ENCODE measurements at regions not wholly inside any gene's neighbourhood (a gene's known extent, or its start where the extent isn't known, plus 50 kb on each side); places are given as distances from the start of the nearest gene placed in this dataset.

GRCh38 chr1:199723250-199723956, 304.1 kb upstream of the NR5A2 start:
- DNase-seq: no peak

- DNase-seq: no peak
Measured at GRCh38 chr1:199724049-199724448, 303.5 kb upstream of the NR5A2 start.

GRCh38 chr1:199725002-199725565, 302.4 kb upstream of the NR5A2 start:
- DNase-seq: no peak

- no peak for DNase-seq
Measured at GRCh38 chr1:199727682-199728081, 299.8 kb upstream of the NR5A2 start.

GRCh38 chr1:199728345-199728744, 299.2 kb upstream of the NR5A2 start:
- DNase-seq: no peak

GRCh38 chr1:199733125-199733524, 294.4 kb upstream of the NR5A2 start:
- no peak for DNase-seq

GRCh38 chr1:199734186-199734585, 293.3 kb upstream of the NR5A2 start:
- DNase-seq: no peak

GRCh38 chr1:199735660-199736059, 291.9 kb upstream of the NR5A2 start:
- DNase-seq: no peak

- no peak for DNase-seq
Measured at GRCh38 chr1:199736646-199737045, 290.9 kb upstream of the NR5A2 start.

- DNase-seq: no peak
Measured at GRCh38 chr1:199741586-199741985, 285.9 kb upstream of the NR5A2 start.

- DNase-seq: no peak
Measured at GRCh38 chr1:199742547-199742946, 285.0 kb upstream of the NR5A2 start.

- DNase-seq: no peak
Measured at GRCh38 chr1:199743227-199743626, 284.3 kb upstream of the NR5A2 start.

GRCh38 chr1:199746666-199747384, 280.7 kb upstream of the NR5A2 start:
- DNase-seq: no peak

- DNase-seq: no peak
Measured at GRCh38 chr1:199747984-199748383, 279.5 kb upstream of the NR5A2 start.

- no peak for DNase-seq
Measured at GRCh38 chr1:199751506-199751905, 276.0 kb upstream of the NR5A2 start.

GRCh38 chr1:199751962-199752687, 275.4 kb upstream of the NR5A2 start:
- no peak for DNase-seq

- DNase-seq: no peak
Measured at GRCh38 chr1:199752688-199753027, 274.9 kb upstream of the NR5A2 start.

- no peak for DNase-seq
Measured at GRCh38 chr1:199753513-199753912, 274.0 kb upstream of the NR5A2 start.

GRCh38 chr1:199756066-199756465, 271.4 kb upstream of the NR5A2 start:
- no peak for DNase-seq

GRCh38 chr1:199758626-199759255, 268.8 kb upstream of the NR5A2 start:
- no peak for DNase-seq

- no peak for DNase-seq
Measured at GRCh38 chr1:199759268-199759730, 268.2 kb upstream of the NR5A2 start.

- DNase-seq: no peak
Measured at GRCh38 chr1:199762572-199762971, 264.9 kb upstream of the NR5A2 start.

- no peak for DNase-seq
Measured at GRCh38 chr1:199766218-199766792, 261.2 kb upstream of the NR5A2 start.
